GM19351 (cell line): ENCODE measurements at regions not wholly inside any gene's neighbourhood (a gene's known extent, or its start where the extent isn't known, plus 50 kb on each side); places are given as distances from the start of the nearest gene placed in this dataset.

Source experiments
- ATAC-seq: cut with Tn5 transposase; IDR thresholded peaks from one replicate; pipeline ENCODE4 v1.9.1; 2021; ENCODE audit warnings: mild to moderate bottlenecking, moderate library complexity; ENCODE audit not compliant: unreplicated experiment

DNA sequence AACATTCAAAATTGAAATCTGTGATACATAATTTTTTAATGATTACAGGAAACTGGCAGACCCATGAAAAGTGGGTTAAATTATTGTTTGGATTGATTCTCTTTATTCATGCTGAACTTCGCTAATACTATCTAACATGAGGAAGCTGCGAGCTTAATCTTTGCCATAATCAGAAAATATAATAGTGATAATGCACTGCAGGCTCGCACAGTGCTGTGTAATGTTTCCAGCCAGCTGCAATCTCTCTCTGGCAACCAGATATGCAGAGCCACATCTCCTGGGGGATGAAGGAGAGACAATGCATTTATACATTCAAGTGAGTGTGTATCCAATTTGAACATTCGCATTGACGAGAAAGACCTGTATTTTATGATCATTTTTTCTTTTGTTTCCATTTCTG, 669.7 kb upstream of the RGMB start:
- no peak for ATAC-seq

DNA sequence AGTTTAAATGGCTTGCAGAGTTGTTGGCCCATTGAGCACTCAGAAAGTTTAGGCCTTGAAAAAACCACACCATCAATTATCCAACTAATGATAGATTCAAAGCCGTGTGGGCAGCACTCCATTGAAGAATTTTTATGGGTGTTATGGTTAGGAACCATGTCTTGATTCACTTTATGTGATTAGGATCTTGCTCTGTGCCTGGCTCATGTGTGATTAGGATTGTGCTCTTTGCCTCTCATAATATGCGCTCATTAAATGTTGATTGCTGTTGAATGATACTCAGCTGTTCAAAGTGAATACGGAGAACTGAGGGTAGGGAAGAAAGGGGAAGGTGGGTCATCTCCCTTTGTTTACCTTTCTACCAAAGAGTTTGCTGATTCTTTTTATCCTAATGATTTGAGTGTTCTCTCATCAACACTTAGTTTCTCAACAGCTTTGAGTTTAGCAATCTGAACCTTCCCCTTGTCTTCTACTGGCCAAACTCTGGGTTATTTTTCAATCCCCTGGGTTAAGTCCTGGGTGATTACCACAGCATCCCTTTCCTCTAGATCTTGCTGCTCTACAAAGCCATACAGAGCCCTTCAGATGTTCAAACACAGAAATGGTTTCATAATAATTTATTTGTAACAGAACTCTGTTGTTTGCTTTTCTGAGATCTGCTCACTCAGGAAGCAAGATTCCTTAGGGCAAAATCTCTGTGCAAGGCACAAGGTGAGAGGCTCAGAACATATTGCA, 668.8 kb upstream of the RGMB start:
- no peak for ATAC-seq

DNA sequence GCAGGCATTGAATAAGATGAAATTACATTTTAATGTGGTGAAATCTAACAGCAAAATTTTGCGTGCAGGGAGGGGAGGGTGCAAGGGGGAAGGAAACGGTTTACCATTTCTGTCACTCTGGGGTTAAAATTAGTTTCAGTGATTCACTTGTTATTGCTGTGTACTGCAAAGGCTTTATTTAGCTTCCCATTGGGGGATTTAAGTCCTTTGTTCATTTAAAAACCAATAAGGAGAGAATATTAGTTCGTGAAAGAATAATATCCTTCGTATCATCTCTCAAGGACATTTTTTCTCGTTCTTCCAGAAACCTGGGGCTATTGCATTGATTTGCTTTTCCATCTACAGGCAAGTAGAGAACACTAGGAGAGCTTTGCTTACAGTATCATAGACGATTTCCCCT, 667.8 kb upstream of the RGMB start:
- no peak for ATAC-seq

DNA sequence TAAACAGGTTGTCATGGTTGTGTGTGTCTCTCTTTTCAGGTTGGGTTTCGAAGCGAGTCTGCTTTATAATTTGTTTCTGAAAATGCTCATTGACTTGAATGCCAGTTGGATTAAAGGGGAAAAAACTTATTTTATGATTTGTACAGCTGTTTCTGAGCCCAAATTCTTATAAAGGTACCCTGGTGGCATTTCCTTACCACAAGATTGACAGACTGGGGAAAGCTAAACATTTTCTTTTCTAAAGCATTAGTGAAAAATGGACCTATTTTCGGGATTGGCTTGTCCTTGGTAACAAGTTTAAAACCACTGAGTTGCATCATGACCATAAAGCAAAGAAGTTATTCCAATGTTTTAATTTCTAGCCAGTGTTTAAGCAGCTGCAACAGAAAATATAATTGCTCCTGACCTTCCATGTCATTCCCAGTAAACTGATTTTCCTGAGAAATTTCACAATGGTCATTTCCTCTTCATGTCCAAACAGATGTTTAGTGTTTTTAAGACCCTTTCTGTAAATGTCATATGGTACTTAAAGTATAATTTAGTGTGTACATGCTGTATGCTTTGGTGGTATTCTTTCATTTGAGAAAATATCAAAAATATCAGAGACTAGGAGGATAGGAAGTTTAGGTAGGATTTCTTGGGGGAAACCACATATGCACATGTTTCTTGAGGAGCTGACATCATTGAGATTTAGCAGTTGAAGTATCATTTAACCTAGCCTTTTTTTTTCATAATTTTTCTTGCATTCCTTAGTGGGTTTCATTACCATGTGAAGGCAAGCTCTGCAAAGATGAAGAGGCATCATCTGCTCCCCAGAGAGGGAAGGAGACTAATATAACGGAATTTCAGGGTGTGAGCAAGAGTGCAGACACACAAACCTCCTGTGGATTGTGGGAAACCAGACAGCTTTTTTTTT, 667.1 kb upstream of the RGMB start:
- no peak for ATAC-seq

DNA sequence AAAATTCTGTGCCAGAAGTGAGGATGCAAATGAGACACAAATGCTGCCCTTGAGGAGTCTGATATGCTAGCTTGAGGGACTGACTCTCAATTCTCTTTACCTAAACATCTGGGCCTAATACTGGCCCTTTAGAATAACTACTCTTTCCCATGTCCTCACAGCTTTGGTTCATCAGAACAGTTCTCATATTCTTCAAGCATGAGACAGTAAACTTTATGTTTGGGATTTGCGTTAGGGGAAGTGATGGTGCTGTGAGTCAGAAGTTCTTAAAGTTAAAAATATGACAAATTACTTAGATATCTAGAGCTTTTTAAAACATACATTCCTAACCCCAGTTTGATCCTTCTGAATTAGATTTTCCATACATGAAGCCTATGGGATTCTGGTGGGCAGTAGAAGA, 665.0 kb upstream of the RGMB start:
- no peak for ATAC-seq

DNA sequence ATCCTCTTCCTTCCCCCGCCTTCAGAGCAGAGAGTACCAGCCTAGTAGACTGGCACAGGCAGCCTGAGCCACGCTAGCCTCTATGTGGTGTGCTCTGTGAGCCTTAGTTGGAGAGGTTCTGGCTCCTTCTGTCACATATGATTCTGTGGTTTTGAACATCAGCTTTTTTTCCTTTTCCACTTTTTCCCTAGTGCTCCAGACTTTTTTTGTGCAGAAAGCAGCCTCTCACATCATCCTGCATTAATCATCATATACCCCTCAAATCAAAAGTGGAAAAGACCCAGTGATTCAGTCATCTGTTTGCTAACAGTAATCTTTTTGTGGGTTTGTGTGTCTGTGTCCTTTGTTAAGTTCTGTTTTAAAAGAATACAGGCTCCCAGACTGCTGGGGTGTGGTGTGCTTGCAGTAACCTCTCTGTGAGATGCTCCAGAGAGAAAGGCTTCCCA, 663.9 kb upstream of the RGMB start:
- no peak for ATAC-seq

DNA sequence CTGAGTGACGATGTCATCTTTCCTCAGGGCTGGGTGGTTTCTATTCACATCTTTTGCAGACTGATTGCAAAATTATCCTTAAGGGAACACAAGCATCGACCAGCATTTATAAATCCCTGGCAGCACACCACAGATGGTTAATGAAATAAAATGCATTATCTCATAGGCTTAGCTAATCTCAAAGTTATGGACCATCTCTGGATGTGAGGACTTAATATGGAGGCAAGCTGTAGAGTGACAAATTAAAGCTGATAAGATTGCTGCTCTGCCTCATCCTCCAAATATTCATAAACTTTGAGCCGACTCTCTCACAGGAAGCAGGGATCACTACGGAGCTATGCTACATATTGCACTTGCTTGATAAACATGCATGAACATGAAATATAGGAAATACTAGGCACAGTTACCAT, 663.2 kb upstream of the RGMB start:
- ATAC-seq, result no peak

DNA sequence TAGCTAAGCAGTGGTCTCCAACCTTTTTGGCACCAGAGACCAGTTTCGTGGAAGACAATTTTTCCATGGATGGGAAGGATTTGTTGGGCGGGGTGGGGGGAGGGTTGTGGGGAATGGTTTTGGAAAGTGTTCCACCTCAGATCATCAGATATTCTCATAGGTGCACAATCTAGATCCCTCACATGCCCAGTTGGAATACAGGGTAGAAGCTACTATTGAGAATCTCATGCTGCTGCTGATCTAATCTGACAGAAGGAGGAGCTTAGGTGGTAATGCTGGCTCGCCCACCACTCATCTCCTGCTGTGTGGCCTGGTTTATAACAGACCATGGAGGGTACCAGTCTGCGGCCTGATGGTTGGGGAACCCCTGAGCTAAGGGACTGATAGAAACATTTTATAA, 662.7 kb upstream of the RGMB start:
- ATAC-seq, result no peak

DNA sequence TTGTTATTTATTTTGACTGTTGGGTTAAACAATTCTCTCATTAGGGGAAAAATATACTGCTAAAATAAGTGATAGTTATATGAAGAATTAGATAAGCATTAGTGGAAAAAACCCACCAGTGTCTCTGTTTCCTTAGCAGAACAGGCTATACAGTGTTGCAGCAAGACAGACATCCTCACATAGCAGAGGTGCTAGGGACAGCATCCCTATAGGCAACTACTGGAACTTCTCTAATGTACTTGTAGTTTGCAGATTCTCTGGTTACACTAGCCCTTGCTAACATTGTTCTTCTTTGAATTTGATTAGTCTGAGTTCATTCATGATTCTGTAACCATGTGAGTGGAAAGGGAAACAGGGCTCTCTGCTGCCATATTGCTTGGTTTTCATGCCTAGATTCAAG, 661.8 kb upstream of the RGMB start:
- no peak for ATAC-seq

DNA sequence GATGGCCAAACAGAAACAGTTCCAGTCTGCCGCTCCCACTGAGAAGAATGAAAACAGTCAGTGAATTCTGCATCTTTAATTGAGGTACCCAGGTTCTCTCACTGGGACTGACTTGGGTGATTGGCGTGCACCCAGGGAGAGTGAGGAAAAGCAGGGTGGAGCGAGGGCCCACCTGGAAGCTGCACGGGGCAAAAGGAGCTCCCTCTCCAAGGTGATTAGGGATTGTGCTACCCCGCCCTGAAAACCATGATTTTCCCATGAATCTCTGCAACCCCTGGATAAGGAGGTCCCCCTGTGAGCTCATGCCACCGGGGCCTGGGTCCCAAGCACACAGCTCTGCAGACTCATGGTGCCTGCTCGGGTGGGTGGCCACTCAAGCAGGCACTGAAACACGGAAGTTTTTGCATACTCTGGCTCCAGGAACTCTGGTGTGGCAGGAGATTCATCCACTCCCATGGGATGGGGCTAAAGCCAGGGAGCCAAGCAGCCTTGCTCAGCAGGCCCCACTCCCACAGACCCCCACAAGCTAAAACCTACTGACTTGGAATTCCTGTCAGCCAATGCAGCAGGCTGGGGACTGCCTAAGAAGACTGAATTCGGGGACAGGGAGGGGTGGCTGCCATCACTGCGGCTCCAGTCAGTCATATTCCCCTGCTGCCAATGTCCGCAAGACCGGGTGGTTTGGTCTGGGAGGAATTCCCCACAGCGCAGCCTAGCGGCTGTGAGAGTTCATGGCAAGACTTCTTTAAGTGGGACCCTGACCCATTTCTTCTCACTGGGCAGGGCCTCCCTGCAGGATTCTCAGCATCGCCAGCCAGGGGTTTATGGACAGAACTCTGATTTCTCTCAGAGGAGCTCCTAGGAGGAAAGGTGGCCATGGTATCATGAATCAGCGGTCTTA, 652.2 kb upstream of the RGMB start:
- no peak for ATAC-seq

DNA sequence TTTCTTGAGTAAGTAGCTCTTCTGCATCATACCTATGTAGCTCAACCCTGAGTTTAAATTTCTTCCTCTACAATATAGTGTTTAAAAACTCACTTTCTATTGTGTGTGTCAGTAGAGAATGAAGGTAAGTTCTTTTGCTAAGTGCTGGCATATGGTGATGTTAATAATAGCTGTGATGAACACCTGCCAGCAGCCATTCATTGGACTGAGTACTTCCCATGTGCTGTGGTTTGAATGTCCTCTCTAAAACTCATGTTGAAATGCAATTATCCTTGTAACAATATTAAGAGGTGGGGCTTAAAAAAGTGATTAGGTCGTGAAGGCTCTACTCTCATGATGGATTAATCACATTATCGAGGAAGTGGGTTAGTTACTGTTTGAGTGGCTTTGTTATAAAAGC, 645.2 kb upstream of the RGMB start:
- ATAC-seq, result no peak

DNA sequence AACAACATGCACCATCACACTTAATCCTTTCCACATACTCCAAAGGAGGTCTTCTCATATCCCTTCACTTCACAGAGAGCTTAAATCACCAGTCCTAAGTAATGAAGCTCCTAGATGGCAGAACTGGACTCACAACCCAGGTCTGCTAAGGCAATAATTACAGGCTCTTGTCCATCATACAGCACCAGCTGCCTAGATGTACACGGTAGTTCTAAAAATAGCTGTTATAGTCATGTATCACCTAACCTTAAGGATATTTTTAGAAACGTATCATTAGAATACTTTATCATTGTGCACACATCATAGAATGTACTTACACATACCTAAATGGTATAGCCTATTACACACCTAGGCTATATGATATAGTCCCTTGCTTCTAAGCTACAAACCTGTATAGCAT, 644.6 kb upstream of the RGMB start:
- ATAC-seq, result no peak

DNA sequence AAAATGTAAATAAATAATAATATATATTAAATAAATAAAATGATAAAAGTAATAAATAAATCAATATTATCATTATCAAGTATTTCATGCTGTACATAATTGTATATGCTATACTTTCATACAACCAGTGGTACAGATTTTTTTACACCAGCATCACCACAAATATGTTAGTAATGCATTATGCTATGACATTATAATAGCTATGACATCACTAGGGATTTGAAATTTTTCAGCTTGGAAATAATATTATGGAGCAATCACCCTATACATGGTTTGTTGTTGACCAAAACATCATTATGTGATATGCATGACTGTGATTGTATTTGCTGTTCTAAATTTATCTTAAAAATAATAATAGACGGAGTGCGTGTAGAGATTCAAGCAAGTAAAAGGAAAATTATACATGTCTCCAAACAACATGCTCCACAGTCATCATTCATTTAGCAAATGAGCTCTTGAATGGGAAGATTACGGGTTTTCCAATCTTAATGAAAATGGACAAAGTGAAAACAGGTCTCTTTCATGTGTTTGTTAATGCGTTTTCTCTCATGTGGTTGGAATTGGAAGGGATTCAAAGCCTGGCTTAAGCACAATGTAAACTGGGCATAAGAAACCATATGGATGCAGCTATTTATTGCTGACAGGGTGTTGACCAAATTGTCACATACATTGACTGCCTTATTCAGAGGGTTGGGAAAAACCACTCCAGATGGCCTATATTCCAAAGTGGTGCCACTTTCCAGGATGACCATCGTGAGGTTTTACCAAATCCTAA, 643.0 kb upstream of the RGMB start:
- no peak for ATAC-seq

DNA sequence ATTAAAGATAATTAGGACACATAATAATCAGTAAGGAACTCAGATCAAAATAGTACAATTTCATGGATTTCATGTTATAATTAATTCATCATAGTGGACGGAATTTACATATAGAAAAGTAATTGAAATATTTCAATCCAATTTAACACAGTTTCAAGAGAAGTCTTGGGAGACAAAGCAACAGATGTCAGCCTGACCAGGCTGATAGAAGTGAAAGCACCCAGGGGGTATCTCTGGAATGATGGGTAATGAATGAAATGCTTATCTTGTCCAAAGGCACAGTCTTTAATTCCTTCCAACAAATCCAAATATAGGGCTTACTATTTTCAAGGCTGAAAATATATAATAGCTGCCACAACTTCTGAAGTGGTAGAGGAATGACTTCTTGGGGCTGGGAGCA, 629.3 kb upstream of the RGMB start:
- no peak for ATAC-seq

DNA sequence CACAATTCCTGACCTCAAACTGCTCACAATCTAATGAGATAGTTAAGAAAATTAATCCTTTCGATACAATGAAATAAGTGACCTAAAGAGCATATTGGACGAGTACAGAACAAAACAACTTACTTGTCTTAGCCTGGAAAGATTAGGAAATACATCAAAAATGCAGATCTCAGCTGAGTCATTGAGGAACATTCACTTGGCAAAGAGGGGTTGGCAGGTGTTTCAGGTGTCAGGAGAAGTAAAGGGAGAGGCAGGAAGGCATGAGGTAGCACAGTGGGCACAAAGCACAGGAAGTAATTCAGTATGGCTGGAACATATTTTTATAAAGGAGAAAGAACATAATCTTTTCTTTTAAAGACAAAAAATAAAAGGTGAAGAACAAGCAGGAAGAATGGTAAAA, 628.8 kb upstream of the RGMB start:
- ATAC-seq, result no peak

DNA sequence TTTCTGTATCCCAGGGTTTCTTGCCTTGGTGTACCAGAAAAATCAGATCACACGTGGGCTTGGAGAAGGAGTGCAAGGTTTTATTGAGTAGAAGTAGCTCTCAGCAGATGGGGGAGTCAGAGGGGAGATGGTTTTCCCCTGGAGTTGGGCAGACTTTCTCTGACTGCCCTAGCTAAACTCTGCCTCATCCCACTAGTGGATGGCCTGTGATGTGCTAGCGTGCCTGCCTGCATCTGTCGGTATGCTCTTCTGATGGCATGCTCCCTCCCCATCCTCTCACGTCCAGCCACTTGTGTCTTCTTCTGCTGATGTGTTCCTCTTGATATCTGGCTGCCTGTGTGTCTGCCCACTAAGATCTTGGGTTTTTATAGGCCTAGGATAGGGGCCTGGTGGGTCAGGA, 616.1 kb upstream of the RGMB start:
- ATAC-seq, result no peak

DNA sequence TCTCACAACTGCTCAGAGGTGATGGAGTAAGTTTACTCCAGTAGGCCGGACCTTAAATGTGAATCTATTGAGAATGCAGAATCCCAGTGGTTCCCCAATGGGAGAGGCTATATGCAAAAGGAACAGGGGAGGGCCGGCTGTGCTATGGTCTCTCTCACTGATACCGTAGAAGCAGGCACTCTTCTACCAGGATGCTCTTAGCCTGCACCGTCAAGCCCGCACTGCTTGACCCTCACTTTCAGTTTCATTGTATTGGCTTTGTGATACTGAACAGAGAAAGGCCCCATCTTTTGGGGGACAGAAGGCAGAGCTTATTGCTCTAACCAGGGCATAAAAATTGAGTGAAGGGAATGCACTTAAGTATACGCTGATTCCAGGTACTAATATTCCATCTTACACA, 615.0 kb upstream of the RGMB start:
- no peak for ATAC-seq

DNA sequence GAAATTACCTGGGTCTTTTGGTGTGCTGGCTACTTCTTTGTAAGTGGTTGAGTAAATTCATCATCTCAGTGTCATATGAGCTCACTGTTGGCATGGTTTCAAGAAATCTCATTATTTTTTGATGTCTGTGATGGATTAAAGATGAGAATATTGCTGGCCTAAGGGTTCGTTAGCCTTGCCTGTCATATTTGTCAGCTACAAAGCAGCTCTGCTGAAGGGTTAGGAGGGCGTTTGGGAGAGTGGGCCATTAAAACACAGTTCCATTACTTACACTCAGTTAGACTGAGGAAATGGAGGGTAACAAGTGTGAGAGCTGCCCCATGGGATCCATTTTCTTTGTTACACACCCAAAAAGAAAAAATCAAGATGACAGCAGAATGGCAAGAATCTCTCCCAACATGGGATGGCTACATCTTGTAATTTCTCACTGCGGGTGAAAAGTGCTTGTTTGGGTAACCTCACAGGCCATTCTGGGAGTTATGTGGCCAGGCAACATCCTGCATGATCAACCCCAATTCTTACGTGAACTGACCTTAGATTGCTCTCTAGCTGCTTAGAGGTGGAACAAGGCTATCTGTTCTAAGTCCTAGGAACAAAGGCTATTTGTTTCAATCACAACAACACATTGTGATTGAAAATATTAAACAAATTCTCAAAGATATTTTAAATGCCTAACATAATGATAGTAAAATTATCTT, 609.5 kb upstream of the RGMB start:
- no peak for ATAC-seq

DNA sequence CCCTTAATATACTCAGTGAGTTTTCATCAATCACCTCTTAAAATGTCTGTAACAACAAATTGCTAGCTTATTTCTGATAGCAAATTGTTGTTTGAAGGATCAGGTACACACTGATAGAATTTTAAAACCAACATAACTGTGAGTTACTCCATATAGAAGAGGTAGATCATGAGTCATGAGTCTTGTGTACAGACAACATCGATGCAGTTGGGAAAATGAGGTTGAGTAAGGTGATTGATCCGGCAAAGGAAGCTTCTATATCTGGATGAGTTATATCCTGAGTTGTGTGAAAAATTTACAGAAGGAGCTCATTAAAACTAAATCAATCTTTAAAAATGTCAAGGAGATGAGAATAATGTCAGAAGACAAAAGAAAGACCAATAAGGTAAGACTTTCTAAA, 604.6 kb upstream of the RGMB start:
- ATAC-seq, result no peak

DNA sequence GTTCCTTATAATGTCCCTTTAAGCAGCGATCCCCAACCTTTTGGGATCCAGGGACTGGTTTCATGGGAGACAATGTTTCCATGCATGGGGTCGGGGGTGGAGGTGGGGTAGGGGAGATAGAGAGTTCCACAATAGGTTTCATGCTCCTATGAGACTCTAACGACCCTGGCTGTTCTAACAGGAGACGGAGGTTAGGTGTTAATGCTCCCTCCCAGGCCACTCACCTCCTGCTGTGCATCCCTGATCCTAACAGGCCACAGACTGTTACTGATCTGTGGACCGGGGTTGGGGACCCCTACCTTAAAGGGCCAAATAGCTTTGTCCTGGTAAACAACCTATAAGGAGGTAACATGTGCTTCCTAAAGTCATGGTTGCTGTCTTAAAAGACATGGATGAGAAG, 602.5 kb upstream of the RGMB start:
- no peak for ATAC-seq
